H9 (cell line): ENCODE measurements at regions not wholly inside any gene's neighbourhood (a gene's known extent, or its start where the extent isn't known, plus 50 kb on each side); places are given as distances from the start of the nearest gene placed in this dataset.

Experiments
- DNase-seq: peaks from one replicate; pipeline ENCODE4 v3.0.0-alpha.2; 2017
- H2AFZ ChIP-seq: one replicate; pipeline ENCODE4 v1.6.1; 2013; ENCODE audit warnings: mild to moderate bottlenecking, low read length, control low read depth, moderate library complexity
- H2AK5ac ChIP-seq: 2 replicates; pipeline ENCODE4 v1.6.1; 2013; ENCODE audit warnings: low read length, control low read depth, mixed read lengths; ENCODE audit not compliant: insufficient read length
- H2BK120ac ChIP-seq: one replicate; pipeline ENCODE4 v1.6.1; 2013; ENCODE audit warnings: low read depth, mild to moderate bottlenecking, low read length, control low read depth, inconsistent platforms; ENCODE audit not compliant: poor library complexity, severe bottlenecking
- H2BK12ac ChIP-seq: 2 replicates; pipeline ENCODE4 v1.6.1; 2013; ENCODE audit warnings: low read length, control low read depth, mixed read lengths, low read depth; ENCODE audit not compliant: insufficient read length
- H2BK15ac ChIP-seq: 2 replicates; pipeline ENCODE4 v1.6.1; 2013; ENCODE audit warnings: low read depth, low read length, control low read depth
- H2BK20ac ChIP-seq: one replicate; pipeline ENCODE4 v1.6.1; 2013; ENCODE audit warnings: low read depth, mild to moderate bottlenecking, low read length, control low read depth, inconsistent platforms; ENCODE audit not compliant: poor library complexity, severe bottlenecking
- H2BK5ac ChIP-seq: 2 replicates; pipeline ENCODE4 v1.6.1; 2013; ENCODE audit warnings: low read length, control low read depth, mixed read lengths; ENCODE audit not compliant: insufficient read length
- H3K14ac ChIP-seq: 2 replicates; pipeline ENCODE4 v1.6.1; 2013; ENCODE audit warnings: low read length, control low read depth; ENCODE audit not compliant: insufficient read depth
- H3K18ac ChIP-seq: 2 replicates; pipeline ENCODE4 v1.6.1; 2013; ENCODE audit warnings: low read depth, mild to moderate bottlenecking, mixed read lengths, low read length, control low read depth; ENCODE audit not compliant: insufficient read length
- H3K23ac ChIP-seq: 2 replicates; pipeline ENCODE4 v1.6.1; 2013; ENCODE audit warnings: low read length, control low read depth, mixed read lengths, low read depth; ENCODE audit not compliant: insufficient read length
- H3K23me2 ChIP-seq: 2 replicates; pipeline ENCODE4 v1.6.1; 2013; ENCODE audit warnings: low read depth, mild to moderate bottlenecking, mixed read lengths, low read length, control low read depth; ENCODE audit not compliant: insufficient read length, poor library complexity, severe bottlenecking
- H3K27ac ChIP-seq: 2 replicates; pipeline ENCODE4 v1.5.1; 2013; ENCODE audit warnings: low read length, control low read depth, mixed read lengths, low read depth; ENCODE audit not compliant: insufficient read length
- H3K27me3 ChIP-seq: 2 replicates; pipeline ENCODE4 v1.6.1; 2013; ENCODE audit warnings: low read length, control low read depth, inconsistent platforms; ENCODE audit not compliant: insufficient read depth
- H3K4ac ChIP-seq: 2 replicates; pipeline ENCODE4 v1.6.1; 2013; ENCODE audit warnings: low read depth, mild to moderate bottlenecking, control low read depth, inconsistent platforms, low read length, moderate library complexity
- H3K4me1 ChIP-seq: 2 replicates; pipeline ENCODE4 v1.6.1; 2013; ENCODE audit warnings: low read length, control low read depth, inconsistent platforms; ENCODE audit not compliant: insufficient read depth
- H3K4me2 ChIP-seq: 2 replicates; pipeline ENCODE4 v1.6.1; 2013; ENCODE audit warnings: low read length, control low read depth, mixed read lengths; ENCODE audit not compliant: insufficient read length, insufficient read depth
- H3K56ac ChIP-seq: 2 replicates; pipeline ENCODE4 v1.6.1; 2013; ENCODE audit warnings: low read depth, mild to moderate bottlenecking, mixed read lengths, low read length, control low read depth; ENCODE audit not compliant: insufficient read length
- H3K79me1 ChIP-seq: 2 replicates; pipeline ENCODE4 v1.6.1; 2013; ENCODE audit warnings: low read depth, mild to moderate bottlenecking, moderate library complexity, low read length, control low read depth, inconsistent platforms; ENCODE audit not compliant: insufficient read depth, poor library complexity, severe bottlenecking
- H3K79me2 ChIP-seq: 2 replicates; pipeline ENCODE4 v1.6.1; 2013; ENCODE audit warnings: low read length, control low read depth, inconsistent platforms; ENCODE audit not compliant: insufficient read depth
- H3K9ac ChIP-seq: 2 replicates; pipeline ENCODE4 v1.6.1; 2013; ENCODE audit warnings: low read length, control low read depth, mixed read lengths; ENCODE audit not compliant: insufficient read length; ENCODE audit errors: extremely low read depth
- H3K9me3 ChIP-seq: one replicate; pipeline ENCODE4 v1.6.1; 2013; ENCODE audit warnings: low read depth, low read length, inconsistent platforms; ENCODE audit not compliant: control insufficient read depth
- H3T11ph ChIP-seq: one replicate; pipeline ENCODE4 v1.6.1; 2013; ENCODE audit warnings: mild to moderate bottlenecking, low read length, control low read depth, inconsistent platforms
- H4K20me1 ChIP-seq: one replicate; pipeline ENCODE4 v1.6.1; 2013; ENCODE audit not compliant: control insufficient read depth, insufficient read length, insufficient read depth
- H4K5ac ChIP-seq: 2 replicates; pipeline ENCODE4 v1.6.1; 2013; ENCODE audit warnings: low read depth, mild to moderate bottlenecking, mixed read lengths, low read length, control low read depth; ENCODE audit not compliant: insufficient read length
- H4K8ac ChIP-seq: replicated peaks from 2 replicates; pipeline ENCODE4 v1.6.1; 2013; ENCODE audit warnings: low read length, control low read depth, mixed read lengths, low read depth; ENCODE audit not compliant: insufficient read length
- H4K91ac ChIP-seq: 2 replicates; pipeline ENCODE4 v1.6.1; 2013; ENCODE audit warnings: low read depth, mild to moderate bottlenecking, moderate library complexity, mixed read lengths, low read length, control low read depth; ENCODE audit not compliant: insufficient read length
- H3K27ac Mint-ChIP-seq, 3 experiments: 2 replicates in 2 of 3; 3 replicates in 1 of 3; pipeline ENCODE4 v1.8.0; 2020 to 2021; ENCODE audit warnings: mixed read lengths in 3 of 3, mild to moderate bottlenecking in 1 of 3, moderate library complexity in 1 of 3
- H3K27me3 Mint-ChIP-seq: 2 replicates; pipeline ENCODE4 v1.8.0; 2021; ENCODE audit warnings: low read depth, mild to moderate bottlenecking, moderate library complexity, mixed read lengths
- H3K36me3 Mint-ChIP-seq, 3 experiments: 2 replicates in 2 of 3; 3 replicates in 1 of 3; pipeline ENCODE4 v1.8.0; 2020 to 2021; ENCODE audit warnings: low read depth in 3 of 3, mixed read lengths in 3 of 3; ENCODE audit not compliant: insufficient read depth in 1 of 3
- H3K4me1 Mint-ChIP-seq, 2 experiments: 2 replicates each; pipeline ENCODE4 v1.8.0; 2020; ENCODE audit warnings: mixed read lengths in 2 of 2
- H3K4me3 Mint-ChIP-seq, 2 experiments: 2 replicates in 1 of 2; 3 replicates in 1 of 2; pipeline ENCODE4 v1.8.0; 2020 to 2021; ENCODE audit warnings: mild to moderate bottlenecking in 2 of 2, mixed read lengths in 2 of 2, moderate library complexity in 1 of 2
- H3K9me3 Mint-ChIP-seq, 2 experiments: 2 replicates in 1 of 2; 3 replicates in 1 of 2; pipeline ENCODE4 v1.8.0; 2020; ENCODE audit warnings: mild to moderate bottlenecking in 2 of 2, mixed read lengths in 2 of 2, moderate library complexity in 1 of 2
- WGBS: extraction: QIAGEN DNeasy Blood & Tissue Kit; methylation state at CpG from one replicate; pipeline ENCODE4 v1.1.7; 2013; ENCODE audit warnings: missing lambda C conversion rate, low lambda C conversion rate, mixed read lengths; ENCODE audit not compliant: insufficient read length; ENCODE audit errors: extremely low coverage; 5-methylcytosine and 5-hydroxymethylcytosine counted together
- TF ChIP-seq, protein P1 (sequence below): fragments of 200-600 bp; sonication (generic); conservative IDR thresholded peaks from 3 replicates; pipeline ENCODE4 v1.8.0; 2021; ENCODE audit warnings: antibody characterized with exemption, mild to moderate bottlenecking

DNA sequence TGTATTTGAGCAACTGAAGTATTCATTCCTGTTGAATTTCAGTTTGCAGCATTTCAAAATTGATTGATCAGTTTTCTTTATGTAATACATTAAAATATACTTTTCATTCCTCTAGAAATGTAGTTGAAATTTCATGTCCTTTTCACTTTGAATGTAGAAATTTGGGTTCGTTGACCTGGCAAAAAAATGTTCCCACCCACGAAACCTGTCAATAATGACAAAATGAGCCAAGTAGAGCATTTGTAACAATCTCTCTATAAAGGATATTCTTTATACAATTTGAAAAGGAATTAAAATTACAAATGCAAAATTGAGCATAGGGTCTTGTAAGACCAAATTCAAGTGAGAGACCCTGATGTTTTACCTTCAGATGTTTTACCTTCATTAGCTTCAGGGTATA, 283.9 kb downstream of the ANKRD50 start:
- no peaks in the 10 kb centered on the region for H4K20me1 ChIP-seq
- H4K91ac ChIP-seq: no peak overlapping the region
- no peak overlapping the region for H2AK5ac ChIP-seq
- H2BK20ac ChIP-seq: no peak overlapping the region
- peaks cover 4% of the 10 kb centered on the region in 2 experiments; a peak in 3 of 4 replicates for H3K4me1 Mint-ChIP-seq
- peaks cover 3% of the 10 kb centered on the region; the same call in 1 of the 2 replicates for H3K4me1 ChIP-seq
- H2BK15ac ChIP-seq: no peak overlapping the region
- H3K23ac ChIP-seq: no peak overlapping the region
- no peak overlapping the region for H3K4ac ChIP-seq
- H2BK120ac ChIP-seq: no peak overlapping the region
- no peak overlapping the region for H4K8ac ChIP-seq
- H3K9me3 ChIP-seq: no peaks in the 10 kb centered on the region
- H3K9ac ChIP-seq: no peak overlapping the region
- WGBS: no CpG with 5 or more reads among the region's 2 CpGs
- no peak for DNase-seq
- no peak overlapping the region for H2AFZ ChIP-seq
- H3K27me3 Mint-ChIP-seq: no peaks in the 10 kb centered on the region
- H3K4me2 ChIP-seq: no peak overlapping the region
- TF ChIP-seq, protein P1, sequence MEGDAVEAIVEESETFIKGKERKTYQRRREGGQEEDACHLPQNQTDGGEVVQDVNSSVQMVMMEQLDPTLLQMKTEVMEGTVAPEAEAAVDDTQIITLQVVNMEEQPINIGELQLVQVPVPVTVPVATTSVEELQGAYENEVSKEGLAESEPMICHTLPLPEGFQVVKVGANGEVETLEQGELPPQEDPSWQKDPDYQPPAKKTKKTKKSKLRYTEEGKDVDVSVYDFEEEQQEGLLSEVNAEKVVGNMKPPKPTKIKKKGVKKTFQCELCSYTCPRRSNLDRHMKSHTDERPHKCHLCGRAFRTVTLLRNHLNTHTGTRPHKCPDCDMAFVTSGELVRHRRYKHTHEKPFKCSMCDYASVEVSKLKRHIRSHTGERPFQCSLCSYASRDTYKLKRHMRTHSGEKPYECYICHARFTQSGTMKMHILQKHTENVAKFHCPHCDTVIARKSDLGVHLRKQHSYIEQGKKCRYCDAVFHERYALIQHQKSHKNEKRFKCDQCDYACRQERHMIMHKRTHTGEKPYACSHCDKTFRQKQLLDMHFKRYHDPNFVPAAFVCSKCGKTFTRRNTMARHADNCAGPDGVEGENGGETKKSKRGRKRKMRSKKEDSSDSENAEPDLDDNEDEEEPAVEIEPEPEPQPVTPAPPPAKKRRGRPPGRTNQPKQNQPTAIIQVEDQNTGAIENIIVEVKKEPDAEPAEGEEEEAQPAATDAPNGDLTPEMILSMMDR: no peak
- no peak overlapping the region for H2BK12ac ChIP-seq
- no peaks in the 10 kb centered on the region for H3K9me3 Mint-ChIP-seq
- H3K56ac ChIP-seq: no peak overlapping the region
- no peaks in the 10 kb centered on the region for H3K27me3 ChIP-seq
- no peak overlapping the region for H3K14ac ChIP-seq
- no peak overlapping the region for H3K27ac ChIP-seq
- H3K79me2 ChIP-seq: no peaks in the 10 kb centered on the region
- no peaks in the 10 kb centered on the region for H3K23me2 ChIP-seq
- H3K79me1 ChIP-seq: no peaks in the 10 kb centered on the region
- no peak overlapping the region for H3K27ac Mint-ChIP-seq
- H3T11ph ChIP-seq: no peak overlapping the region
- H4K5ac ChIP-seq: no peak overlapping the region
- H3K36me3 Mint-ChIP-seq: no peaks in the 10 kb centered on the region; a peak in 1 of 7 replicates
- H3K4me3 Mint-ChIP-seq: no peak overlapping the region
- no peak overlapping the region for H3K18ac ChIP-seq
- H2BK5ac ChIP-seq: no peak overlapping the region
